ENCODE measurements at regions not wholly inside any gene's neighbourhood (a gene's known extent, or its start where the extent isn't known, plus 50 kb on each side); places are given as distances from the start of the nearest gene placed in this dataset.
"Not testable (repeated sequence)": the region's sequence is repeated elsewhere in the genome, so short reads cannot be mapped to it uniquely, and the experiment has no call there.

DNA sequence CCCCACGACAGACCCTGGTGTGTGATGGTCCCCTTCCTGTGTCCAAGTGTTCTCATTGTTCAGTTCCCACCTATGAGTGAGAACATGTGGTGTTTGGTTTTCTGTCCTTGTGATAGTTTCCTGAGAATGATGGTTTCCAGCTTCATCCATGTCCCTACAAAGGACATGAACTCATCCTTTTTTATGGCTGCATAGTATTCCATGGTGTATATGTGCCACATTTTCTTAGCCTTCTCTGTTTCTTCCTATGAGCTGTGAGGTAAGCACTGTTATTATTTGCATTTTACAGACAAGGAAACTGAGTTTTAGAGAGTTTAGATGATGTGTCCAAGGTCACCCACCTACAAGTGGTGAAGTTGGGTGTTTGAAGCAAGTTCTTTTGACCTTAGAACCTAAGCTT, 51.1 kb upstream of the BNC1 start:
- H3K27ac ChIP-seq (ENCODE audit: poor library complexity, severe bottlenecking); H3K4me3 ChIP-seq (ENCODE audit: severe bottlenecking); H3K27me3 ChIP-seq (ENCODE audit: insufficient read depth, poor library complexity, severe bottlenecking); DNase-seq (ENCODE audit: low spot score); H3K9me3 ChIP-seq (ENCODE audit: severe bottlenecking); H3K4me1 ChIP-seq (ENCODE audit: insufficient read depth, poor library complexity, severe bottlenecking); ATAC-seq (ENCODE audit: low read depth); H3K36me3 ChIP-seq (ENCODE audit: low read depth): not testable (repeated sequence)

DNA sequence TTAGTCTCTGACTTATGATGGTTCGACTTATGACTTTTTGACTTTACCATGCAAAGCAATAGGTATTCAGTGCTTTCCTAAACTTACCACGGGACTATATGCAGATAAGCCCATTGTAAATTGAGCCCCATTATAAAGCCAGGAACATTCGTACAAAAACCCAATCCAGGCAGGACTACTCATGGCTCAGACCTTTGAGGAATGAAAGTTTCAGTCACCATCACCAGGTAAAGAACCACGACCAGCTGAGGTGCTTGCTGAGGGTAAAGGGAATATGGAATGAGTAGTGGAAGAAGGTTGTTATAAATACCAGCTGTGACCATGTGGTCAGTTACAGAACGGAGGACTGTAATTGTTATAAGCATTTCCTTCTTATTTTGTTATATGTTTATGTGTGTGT, 54.9 kb upstream of the BNC1 start:
- no peaks in the 10 kb centered on the region for H3K36me3 ChIP-seq (ENCODE audit: low read depth)

DNA sequence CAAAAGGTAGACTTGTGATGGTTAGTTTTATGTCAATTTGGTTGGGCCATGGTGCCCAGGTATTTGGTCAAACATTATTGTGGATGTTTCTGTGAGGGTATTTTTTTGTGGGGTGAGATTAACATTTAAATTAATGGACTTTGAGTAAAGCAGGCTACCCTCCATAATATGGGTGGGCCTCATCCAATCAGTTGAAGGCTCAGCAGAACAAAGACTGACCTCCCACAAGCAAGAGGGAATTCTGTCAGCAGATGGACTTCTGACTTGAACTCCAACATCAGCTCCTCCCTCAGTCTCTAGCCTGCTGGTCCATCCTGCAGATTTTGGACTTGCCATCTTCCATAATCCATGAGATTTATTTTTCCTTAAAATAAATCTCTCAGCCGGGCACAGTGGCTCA, 55.6 kb upstream of the BNC1 start:
- Histone ChIP-seq H3K27ac (ENCODE audit: poor library complexity, severe bottlenecking) (no peak overlapping the region), H3K36me3 (ENCODE audit: low read depth) (no peaks in the 10 kb centered on the region), H3K4me1 (ENCODE audit: insufficient read depth, poor library complexity, severe bottlenecking) (no peaks in the 10 kb centered on the region), H3K9me3 (ENCODE audit: severe bottlenecking) (no peaks in the 10 kb centered on the region), H3K27me3 (ENCODE audit: insufficient read depth, poor library complexity, severe bottlenecking) (no peaks in the 10 kb centered on the region), H3K4me3 (ENCODE audit: severe bottlenecking) (no peak overlapping the region)
- ATAC-seq (ENCODE audit: low read depth) = no peak
- TF ChIP-seq, protein P1, sequence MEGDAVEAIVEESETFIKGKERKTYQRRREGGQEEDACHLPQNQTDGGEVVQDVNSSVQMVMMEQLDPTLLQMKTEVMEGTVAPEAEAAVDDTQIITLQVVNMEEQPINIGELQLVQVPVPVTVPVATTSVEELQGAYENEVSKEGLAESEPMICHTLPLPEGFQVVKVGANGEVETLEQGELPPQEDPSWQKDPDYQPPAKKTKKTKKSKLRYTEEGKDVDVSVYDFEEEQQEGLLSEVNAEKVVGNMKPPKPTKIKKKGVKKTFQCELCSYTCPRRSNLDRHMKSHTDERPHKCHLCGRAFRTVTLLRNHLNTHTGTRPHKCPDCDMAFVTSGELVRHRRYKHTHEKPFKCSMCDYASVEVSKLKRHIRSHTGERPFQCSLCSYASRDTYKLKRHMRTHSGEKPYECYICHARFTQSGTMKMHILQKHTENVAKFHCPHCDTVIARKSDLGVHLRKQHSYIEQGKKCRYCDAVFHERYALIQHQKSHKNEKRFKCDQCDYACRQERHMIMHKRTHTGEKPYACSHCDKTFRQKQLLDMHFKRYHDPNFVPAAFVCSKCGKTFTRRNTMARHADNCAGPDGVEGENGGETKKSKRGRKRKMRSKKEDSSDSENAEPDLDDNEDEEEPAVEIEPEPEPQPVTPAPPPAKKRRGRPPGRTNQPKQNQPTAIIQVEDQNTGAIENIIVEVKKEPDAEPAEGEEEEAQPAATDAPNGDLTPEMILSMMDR (IDR thresholded peaks at IDR 0.05; ENCODE audit: poor library complexity, severe bottlenecking) = no peak
- DNase-seq (ENCODE audit: low spot score) = no peak

More for the DNA sequence above, 54.9 kb upstream of the BNC1 start:
- H3K27ac ChIP-seq (ENCODE audit: poor library complexity, severe bottlenecking) = no peak overlapping the region
- no peaks in the 10 kb centered on the region for H3K9me3 ChIP-seq (ENCODE audit: severe bottlenecking)
- TF ChIP-seq, protein P1 (IDR thresholded peaks at IDR 0.05; ENCODE audit: poor library complexity, severe bottlenecking) = no peak
- ATAC-seq (ENCODE audit: low read depth) (no peak; the same call in 2 of the 3 replicates), DNase-seq (ENCODE audit: low spot score) (no peak)
- H3K27me3 ChIP-seq (ENCODE audit: insufficient read depth, poor library complexity, severe bottlenecking) = no peaks in the 10 kb centered on the region
- H3K4me1 ChIP-seq (ENCODE audit: insufficient read depth, poor library complexity, severe bottlenecking) = no peaks in the 10 kb centered on the region
- H3K4me3 ChIP-seq (ENCODE audit: severe bottlenecking) = no peak overlapping the region

DNA sequence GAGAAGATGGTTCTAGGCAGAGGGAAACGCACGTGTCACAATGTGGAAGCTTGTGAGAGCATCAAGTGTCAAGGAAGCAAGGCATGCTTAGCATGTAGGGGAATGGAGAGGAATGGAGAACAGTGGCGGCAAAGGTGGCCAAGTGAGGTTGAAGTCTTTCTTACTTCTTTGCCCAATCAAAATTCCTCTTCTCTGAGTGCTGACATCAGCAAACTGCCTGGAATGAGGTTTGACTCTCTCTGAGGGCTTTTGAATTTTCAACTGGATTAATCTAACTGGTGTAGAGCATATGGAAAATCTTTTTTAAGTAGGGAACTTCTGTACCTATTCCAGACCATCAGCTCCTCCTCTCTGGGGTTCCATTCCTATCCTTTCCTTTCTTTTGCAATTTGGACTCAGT, 61.9 kb upstream of the BNC1 start:
- no peak for DNase-seq (ENCODE audit: low spot score)

DNA sequence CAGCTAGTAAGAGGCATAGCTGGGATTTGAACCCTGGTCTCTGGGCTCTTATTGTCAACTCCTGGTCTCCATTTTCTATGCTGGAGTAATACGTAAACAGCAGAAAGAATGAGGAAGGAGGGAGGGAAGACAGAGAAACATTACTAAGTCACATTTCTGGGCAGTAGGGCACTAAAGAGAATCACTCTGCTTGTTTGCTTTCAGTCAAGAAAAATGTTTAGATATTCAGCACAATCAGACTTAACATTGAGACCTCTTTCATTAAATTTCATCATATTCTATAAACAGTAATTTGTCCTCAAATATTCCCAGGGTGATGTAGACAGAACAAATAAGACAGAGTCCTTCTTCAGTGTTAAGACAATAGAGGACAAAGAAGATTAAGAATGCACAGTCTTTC, 67.7 kb upstream of the BNC1 start:
- Histone ChIP-seq H3K4me3 (ENCODE audit: severe bottlenecking) (no peak overlapping the region), H3K27ac (ENCODE audit: poor library complexity, severe bottlenecking) (no peak overlapping the region), H3K36me3 (ENCODE audit: low read depth) (no peaks in the 10 kb centered on the region), H3K27me3 (ENCODE audit: insufficient read depth, poor library complexity, severe bottlenecking) (no peaks in the 10 kb centered on the region), H3K4me1 (ENCODE audit: insufficient read depth, poor library complexity, severe bottlenecking) (peaks cover 7% of the 10 kb centered on the region), H3K9me3 (ENCODE audit: severe bottlenecking) (no peaks in the 10 kb centered on the region)
- TF ChIP-seq, protein P1 (IDR thresholded peaks at IDR 0.05; ENCODE audit: poor library complexity, severe bottlenecking) = no peak
- ATAC-seq (ENCODE audit: low read depth) (no peak), DNase-seq (ENCODE audit: low spot score) (no peak)

More for the DNA sequence above, 61.9 kb upstream of the BNC1 start:
- Histone ChIP-seq H3K4me1 (ENCODE audit: insufficient read depth, poor library complexity, severe bottlenecking) (no peaks in the 10 kb centered on the region), H3K9me3 (ENCODE audit: severe bottlenecking) (no peaks in the 10 kb centered on the region), H3K27ac (ENCODE audit: poor library complexity, severe bottlenecking) (no peak overlapping the region), H3K36me3 (ENCODE audit: low read depth) (no peaks in the 10 kb centered on the region), H3K27me3 (ENCODE audit: insufficient read depth, poor library complexity, severe bottlenecking) (no peaks in the 10 kb centered on the region), H3K4me3 (ENCODE audit: severe bottlenecking) (no peak overlapping the region)
- ATAC-seq (ENCODE audit: low read depth) = no peak
- TF ChIP-seq, protein P1 (IDR thresholded peaks at IDR 0.05; ENCODE audit: poor library complexity, severe bottlenecking) = no peak
